ACHN (cell line): ENCODE measurements at regions not wholly inside any gene's neighbourhood (a gene's known extent, or its start where the extent isn't known, plus 50 kb on each side); places are given as distances from the start of the nearest gene placed in this dataset.

Experiments used
- DNase-seq: peaks from one replicate; pipeline ENCODE4 v3.0.0-alpha.2; 2015
- in situ Hi-C: cut with HindIII; loops from 2 replicates; pipeline ENCODE4 v1.10.0; 2017; ENCODE audit warnings: low sequenced_read_pairs, low pct_ligation_motif_present, low pct_unique_long_range_greater_than_20kb

- in situ Hi-C loops, result no loop called here
- DNase-seq, result no peak
These were observed 849.1 kb upstream of the POU3F3 start for GRCh38 chr2:104004821-104005220.

GRCh38 chr2:104016801-104017200, 837.1 kb upstream of the POU3F3 start:
- in situ Hi-C loops, result no loop called here
- no peak for DNase-seq

- in situ Hi-C loops, result no loop called here
- no peak for DNase-seq
These were observed 830.6 kb upstream of the POU3F3 start for GRCh38 chr2:104023306-104023705.

- in situ Hi-C loops, result no loop called here
These were observed 830.1 kb upstream of the POU3F3 start for GRCh38 chr2:104023765-104024164.

GRCh38 chr2:104025295-104025694, 828.6 kb upstream of the POU3F3 start:
- DNase-seq, result peak; percentile 33
- in situ Hi-C loops, result loop anchor here (25.0 kb wide), 1 partner anchor 412 kb away; no protein-coding TSS in a partner anchor

More at GRCh38 chr2:104023765-104024164, 830.1 kb upstream of the POU3F3 start:
- DNase-seq, result no peak

- no peak for DNase-seq
- in situ Hi-C loops, result loop anchor here (25.0 kb wide), 1 partner anchor 411 kb away; no protein-coding TSS in a partner anchor
These were observed 827.2 kb upstream of the POU3F3 start for GRCh38 chr2:104026725-104027124.

GRCh38 chr2:104027321-104027720, 826.6 kb upstream of the POU3F3 start:
- DNase-seq, result no peak
- in situ Hi-C loops, result loop anchor here (25.0 kb wide), 1 partner anchor 410 kb away; no protein-coding TSS in a partner anchor

- in situ Hi-C loops, result loop anchor here (25.0 kb wide), 1 partner anchor 409 kb away; no protein-coding TSS in a partner anchor
- DNase-seq, result no peak
These were observed 825.9 kb upstream of the POU3F3 start for GRCh38 chr2:104028061-104028460.

GRCh38 chr2:104033399-104033798, 820.5 kb upstream of the POU3F3 start:
- in situ Hi-C loops, result loop anchor here (25.0 kb wide), 1 partner anchor 404 kb away; no protein-coding TSS in a partner anchor
- DNase-seq, result peak; percentile 61

GRCh38 chr2:104040771-104041170, 813.1 kb upstream of the POU3F3 start:
- DNase-seq, result no peak
- in situ Hi-C loops, result loop anchor here (25.0 kb wide), 1 partner anchor 397 kb away; no protein-coding TSS in a partner anchor

- in situ Hi-C loops, result loop anchor here (25.0 kb wide), 1 partner anchor 396 kb away; no protein-coding TSS in a partner anchor
- DNase-seq, result no peak
These were observed 812.6 kb upstream of the POU3F3 start for GRCh38 chr2:104041351-104041750.

- DNase-seq, result no peak
- in situ Hi-C loops, result loop anchor here (25.0 kb wide), 1 partner anchor 393 kb away; no protein-coding TSS in a partner anchor
These were observed 810.1 kb upstream of the POU3F3 start for GRCh38 chr2:104043864-104044263.

GRCh38 chr2:104045071-104045470, 808.8 kb upstream of the POU3F3 start:
- DNase-seq, result no peak
- in situ Hi-C loops, result loop anchor here (25.0 kb wide), 1 partner anchor 392 kb away; no protein-coding TSS in a partner anchor

- no peak for DNase-seq
- in situ Hi-C loops, result loop anchor here (25.0 kb wide), 1 partner anchor 391 kb away; no protein-coding TSS in a partner anchor
These were observed 807.4 kb upstream of the POU3F3 start for GRCh38 chr2:104046466-104046865.

- in situ Hi-C loops, result loop anchor here (25.0 kb wide), 1 partner anchor 390 kb away; no protein-coding TSS in a partner anchor
- DNase-seq, result no peak
These were observed 806.4 kb upstream of the POU3F3 start for GRCh38 chr2:104047516-104047915.

- no peak for DNase-seq
- in situ Hi-C loops, result loop anchor here (25.0 kb wide), 1 partner anchor 388 kb away; no protein-coding TSS in a partner anchor
These were observed 804.5 kb upstream of the POU3F3 start for GRCh38 chr2:104049438-104049837.

GRCh38 chr2:104049981-104050380, 803.9 kb upstream of the POU3F3 start:
- DNase-seq, result no peak
- in situ Hi-C loops, result loop anchor here (25.0 kb wide), 1 partner anchor 387 kb away; no protein-coding TSS in a partner anchor

- DNase-seq, result peak; percentile 18
- in situ Hi-C loops, result no loop called here
These were observed 803.2 kb upstream of the POU3F3 start for GRCh38 chr2:104050656-104051242.

GRCh38 chr2:104051766-104052165, 802.1 kb upstream of the POU3F3 start:
- in situ Hi-C loops, result no loop called here

GRCh38 chr2:104052356-104052755, 801.6 kb upstream of the POU3F3 start:
- in situ Hi-C loops, result no loop called here
- DNase-seq, result no peak

More at GRCh38 chr2:104051766-104052165, 802.1 kb upstream of the POU3F3 start:
- peak; percentile 16 for DNase-seq
